Endometrium (tissue), 2 donors: ENCODE measurements at regions not wholly inside any gene's neighbourhood (a gene's known extent, or its start where the extent isn't known, plus 50 kb on each side); places are given as distances from the start of the nearest gene placed in this dataset.

Source experiments
- FAIRE-seq: peaks from 2 replicates; lab custom pipeline; 2012; peaks lifted over from hg19 to GRCh38; lab: Jason Lieb, UNC
- donor health status: control.
- donor health status: control.

DNA sequence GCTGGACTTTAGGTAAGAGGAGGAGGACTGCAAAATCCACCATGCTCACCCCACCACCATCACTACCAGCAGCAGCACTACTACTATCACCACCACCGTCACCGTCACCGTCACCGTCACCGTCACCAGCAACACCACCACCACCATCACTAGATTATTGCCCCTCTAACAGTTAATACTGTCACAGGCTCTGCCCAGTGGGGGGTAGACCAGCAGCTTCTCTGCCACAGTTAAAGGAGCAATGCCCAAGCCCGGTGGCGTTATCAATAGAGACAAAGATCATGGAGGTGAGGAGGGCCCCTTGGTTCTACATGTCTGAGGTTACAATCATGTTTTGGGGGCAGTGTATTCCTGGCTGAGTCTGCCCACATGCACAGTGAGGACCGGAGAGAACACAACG lies 184.4 kb upstream of the DYNLRB2 start:
- no peak for FAIRE-seq

DNA sequence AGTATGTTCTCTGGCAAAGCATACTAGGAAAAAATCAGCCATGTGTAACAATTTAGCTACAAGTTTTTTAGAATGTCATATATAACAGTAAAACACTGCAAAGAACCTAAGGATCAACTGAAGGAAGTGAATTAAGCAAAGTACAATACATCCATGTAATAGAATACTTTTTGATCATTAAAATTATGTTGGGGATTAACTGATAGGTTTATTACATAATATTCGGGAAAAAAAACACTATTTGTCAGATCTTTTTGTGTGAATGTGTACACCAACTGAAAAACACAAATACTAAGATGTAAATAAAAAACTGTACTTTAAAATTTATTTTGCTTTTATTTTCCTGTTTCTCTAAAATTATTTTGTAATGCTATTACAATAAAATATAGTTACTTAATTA lies 185.5 kb upstream of the DYNLRB2 start:
- no peak for FAIRE-seq

DNA sequence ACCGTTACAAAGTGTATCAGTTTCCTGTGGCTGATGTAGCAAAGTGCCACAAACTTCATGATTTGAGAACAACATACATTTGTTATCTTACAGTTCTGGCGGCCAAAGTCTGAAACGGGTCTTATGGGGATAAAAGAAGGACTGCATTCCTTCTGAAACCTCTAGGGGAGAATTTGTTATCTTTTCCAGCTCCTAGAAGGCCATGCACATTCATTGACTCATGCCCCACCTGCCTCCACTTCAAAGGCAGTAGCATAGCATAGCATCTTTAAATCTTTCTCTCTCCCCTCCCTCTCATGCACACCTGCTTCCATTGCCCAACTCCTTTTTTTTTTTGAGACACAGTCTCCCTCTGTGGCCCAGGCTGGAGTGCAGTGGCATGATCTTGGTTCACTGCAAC lies 190.7 kb upstream of the DYNLRB2 start:
- FAIRE-seq = no peak

DNA sequence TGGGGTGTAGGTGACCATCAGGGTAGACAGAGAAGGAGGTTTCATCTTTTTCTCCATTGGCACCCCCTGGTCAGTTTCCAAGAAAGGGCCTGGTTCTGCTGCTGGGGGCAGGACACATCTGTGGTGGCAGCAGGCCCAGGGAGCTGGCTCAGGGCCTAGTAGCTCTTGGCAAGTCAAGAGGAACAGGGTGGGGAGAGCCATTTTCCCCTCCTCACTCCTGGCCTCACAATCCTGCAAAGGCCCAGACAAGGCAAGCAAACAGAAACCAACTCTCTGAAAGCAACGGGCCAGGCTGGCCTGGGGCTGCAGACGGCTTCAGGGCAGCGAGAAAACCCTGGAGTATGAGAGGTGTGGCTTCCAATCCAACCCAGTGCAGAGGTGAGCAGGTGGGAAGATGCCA lies 192.9 kb upstream of the DYNLRB2 start:
- no peak for FAIRE-seq

DNA sequence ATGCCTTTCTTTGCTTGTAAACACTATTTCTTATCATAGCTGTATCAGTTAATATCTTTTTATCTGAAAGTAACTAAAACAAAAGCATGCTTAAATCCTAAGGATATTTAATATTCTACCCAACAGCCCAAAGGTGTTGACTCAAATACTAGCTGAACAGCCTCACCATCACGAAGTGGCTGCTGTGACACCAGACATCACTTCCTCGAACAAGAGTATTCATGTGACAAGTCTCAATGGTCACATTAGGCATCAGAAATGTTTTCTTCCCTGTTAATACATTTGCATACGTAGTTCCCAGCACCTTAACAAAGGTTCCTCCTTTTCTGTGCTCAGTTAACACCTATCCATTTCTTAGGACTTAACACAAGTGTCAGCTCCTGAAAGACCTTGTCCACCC lies 193.8 kb upstream of the DYNLRB2 start:
- FAIRE-seq = no peak

DNA sequence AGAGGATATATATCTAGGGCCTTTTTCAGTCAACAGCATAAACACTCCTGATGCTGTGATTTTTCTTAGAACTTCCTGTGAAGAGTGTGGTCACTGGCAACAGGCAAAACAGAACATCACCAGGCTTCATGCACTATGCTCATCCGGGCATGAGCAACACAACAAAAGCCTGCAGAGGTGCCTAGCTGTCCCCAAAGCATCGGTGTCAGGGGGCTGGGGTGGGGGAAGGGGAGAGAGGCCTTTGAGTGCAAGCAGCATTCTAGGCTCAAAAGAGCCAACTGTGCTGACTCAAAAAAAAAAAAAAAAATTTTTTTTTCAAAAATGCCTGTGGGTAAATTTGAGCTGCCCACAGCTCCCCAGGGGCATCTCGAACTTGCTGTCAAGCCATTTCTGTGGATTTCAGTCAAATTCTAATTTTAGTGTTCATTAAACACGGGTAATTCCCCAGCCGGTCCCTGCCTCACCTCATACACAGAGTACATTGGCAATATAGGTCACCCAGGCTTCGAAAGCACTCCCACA lies 194.6 kb upstream of the DYNLRB2 start:
- no peak for FAIRE-seq

DNA sequence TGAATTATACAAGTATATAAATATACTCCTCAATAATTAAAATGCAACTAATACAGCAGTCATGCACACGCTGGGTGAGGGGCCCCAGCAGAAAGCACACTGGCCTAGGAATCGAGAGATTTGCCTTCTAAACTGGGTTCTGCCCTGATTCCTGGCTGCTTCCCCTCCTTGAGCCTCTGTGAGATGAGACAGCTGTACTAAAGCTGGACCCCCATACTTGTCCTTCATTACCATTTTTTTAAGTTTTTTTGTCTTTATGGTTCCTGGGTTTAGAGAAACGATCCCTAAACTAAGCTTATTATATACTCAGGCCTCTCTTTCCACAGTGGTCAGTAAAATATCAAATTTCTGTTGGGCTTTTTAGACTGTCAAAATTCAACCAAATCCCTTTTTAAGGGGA lies 195.1 kb upstream of the DYNLRB2 start:
- FAIRE-seq = no peak

DNA sequence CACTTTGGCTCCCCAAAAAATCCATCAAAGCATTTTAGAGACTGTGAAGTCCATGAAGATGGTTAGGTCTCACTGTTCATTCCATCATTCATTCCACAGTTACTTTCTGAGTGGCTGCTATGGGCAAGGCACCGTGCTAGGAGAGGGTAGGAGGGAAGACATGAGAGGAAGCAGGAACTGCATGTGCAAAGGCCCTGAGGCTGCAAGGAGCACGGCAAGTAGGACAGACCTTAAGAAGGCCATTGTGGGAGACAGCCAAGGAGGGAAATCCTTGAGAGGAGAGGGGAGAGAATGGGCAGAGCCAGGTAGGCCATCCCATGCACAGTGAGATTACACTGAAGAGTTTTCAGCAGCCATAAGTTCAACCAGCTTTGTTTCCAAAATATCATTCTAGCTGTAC lies 196.2 kb upstream of the DYNLRB2 start:
- FAIRE-seq = no peak

DNA sequence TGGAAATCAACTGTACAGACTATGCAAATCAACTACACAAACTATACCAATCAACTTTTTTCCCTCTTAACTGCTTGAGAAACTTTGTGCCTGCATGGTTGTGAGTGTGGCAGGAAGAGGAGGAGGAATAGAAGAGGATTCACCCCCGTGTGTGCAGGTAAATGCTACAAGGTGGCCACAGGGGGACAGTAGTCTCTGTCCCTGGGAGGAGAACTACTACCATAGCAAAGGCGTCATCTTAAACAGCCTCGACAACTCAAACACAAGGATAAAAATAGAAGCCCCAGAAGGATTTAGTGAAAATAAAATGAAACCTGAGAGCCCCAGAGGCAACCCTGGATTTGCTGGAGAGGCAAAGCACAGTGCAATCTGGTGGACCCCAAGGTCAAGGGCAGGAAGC lies 199.5 kb upstream of the DYNLRB2 start:
- FAIRE-seq = no peak

DNA sequence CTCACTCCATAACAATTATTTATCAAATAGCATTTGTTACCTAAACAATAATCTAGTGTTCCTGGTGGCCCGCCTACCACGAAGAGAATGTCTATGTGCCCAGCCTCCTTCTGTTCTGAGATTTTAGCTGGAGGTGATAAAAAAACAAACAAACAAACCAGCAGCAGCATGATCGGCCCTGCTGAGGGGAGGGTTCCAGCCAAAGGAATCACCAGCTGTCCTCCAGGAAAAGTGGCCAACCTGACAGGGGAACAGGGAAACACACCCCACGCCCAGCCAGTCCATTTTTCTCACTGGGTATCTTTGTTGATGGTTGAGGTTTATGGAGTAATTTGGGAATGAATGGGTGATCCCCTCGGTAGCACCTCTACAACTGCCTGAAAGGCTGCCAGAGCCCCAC lies 203.0 kb upstream of the DYNLRB2 start:
- no peak for FAIRE-seq

DNA sequence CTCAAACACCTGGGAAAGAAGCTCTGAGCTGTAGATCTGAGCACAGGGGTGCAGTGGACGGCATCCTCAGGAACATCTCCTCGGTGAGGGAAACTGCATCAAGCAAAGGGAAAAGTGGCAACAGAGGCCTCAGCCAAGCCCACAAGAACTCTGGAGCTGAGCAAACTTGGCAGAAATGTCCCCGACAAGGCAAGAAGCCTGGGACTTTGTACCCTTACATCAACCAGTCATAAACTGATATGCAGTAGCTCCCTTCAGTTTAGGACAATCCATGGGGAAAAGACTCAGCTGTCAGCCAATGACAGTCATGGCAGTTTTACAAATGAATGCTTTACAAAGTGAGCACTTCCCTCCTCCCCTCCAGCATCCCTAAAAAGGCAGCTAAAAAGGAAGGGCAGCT lies 210.0 kb upstream of the DYNLRB2 start:
- FAIRE-seq = no peak

DNA sequence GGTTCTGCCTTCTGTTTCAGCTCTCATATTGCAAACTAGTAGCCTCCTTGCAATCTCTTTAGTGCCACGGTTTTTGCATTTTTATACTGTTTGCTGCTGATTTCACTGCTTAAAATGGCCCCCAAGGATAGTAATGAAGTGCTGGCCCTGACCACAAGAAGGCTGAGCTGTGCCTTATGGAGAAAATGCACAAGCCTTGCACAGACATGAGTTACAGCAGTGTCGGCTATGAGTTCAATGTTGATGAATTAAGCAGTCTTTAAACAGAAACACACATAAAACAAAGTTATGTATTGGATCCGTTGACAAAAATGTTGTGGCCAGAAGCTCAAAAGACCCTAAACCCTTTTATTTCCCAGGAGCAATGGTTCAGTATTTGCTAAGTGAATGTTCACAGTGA lies 210.6 kb upstream of the DYNLRB2 start:
- no peak for FAIRE-seq

DNA sequence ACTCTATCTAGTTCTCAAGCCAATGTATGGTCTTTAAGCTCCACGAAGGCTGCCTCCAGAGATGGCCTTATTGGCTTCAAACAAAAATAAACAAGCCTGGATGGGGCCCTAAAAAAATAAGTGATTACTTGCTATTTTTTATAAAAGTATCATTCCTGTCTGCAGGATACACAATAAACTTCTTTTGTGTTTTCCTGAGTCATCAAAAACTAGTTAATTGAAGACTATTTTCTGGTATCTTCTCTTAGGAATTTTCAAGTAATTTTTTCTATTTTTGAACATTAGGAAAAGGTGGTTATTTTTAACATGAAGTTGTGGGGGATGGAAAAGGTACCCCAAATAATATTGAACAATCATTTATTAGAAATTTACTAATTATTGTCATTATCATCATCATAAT lies 213.1 kb upstream of the DYNLRB2 start:
- no peak for FAIRE-seq

DNA sequence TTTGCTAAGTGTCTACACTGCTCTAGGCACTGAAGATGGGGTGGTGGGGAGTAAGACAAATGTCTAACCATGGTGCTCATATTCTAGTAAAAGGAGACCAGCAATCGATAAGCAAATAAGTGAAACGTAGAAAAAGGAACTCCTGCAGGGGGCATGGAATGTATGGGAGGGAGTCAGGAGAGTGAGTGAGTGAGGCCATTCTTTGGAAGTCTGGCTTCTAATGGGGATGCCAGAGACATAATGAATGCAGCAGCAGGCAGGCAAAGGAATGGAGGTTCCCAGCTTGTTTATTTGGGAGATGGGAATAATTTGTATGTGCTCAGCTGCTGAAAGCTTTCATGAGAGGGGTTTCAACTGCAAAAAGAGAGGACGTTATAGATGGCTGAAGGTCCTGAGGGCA lies 216.4 kb upstream of the DYNLRB2 start:
- FAIRE-seq = no peak

DNA sequence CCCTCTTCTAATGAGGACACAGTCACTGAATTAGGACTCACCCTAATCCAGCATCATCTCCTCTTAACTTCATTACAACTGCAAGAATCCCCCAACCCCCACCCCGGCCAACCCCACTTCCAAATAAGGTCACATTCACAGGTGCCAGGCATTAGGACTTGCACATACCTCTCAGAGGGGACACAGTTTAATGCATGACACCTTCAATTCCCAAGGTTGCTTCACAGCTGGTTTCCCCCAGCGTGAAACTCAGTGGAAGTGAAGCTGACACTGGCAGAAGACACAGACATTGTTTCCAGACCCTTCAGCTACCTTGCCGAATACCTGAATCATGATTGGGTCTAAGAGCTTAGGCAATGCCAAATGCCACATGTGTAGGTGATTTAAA lies 217.0 kb upstream of the DYNLRB2 start:
- no peak for FAIRE-seq

DNA sequence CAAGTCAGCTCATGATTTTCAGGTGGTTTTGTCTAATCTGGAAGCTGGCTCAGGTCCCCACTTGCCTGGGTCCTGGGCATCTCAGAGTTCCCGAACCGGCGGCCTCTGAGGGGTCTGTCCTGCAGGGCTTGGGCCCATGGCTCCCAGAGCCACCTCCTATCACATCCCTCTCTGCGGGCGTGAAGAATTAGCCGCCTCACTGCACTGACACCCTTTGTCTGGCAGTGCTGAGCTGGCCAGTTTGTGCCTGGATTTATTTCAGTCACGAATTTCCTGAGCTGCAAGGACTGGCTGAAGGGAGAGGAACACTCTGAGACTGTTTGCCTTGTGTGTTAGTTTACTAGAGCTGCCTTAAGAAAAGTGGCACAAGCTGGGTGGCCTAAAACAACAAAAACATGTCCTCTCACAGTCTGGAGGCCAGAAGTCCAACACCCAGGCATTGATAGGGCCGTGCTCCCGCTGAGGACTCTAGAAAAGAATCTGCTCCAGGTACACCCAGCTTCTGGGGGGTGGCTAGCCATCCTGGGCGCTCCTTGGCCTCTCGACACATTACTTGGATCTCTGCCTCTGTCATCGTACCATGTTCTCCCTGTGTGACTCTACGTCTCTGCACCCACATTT lies 217.5 kb upstream of the DYNLRB2 start:
- FAIRE-seq = no peak

DNA sequence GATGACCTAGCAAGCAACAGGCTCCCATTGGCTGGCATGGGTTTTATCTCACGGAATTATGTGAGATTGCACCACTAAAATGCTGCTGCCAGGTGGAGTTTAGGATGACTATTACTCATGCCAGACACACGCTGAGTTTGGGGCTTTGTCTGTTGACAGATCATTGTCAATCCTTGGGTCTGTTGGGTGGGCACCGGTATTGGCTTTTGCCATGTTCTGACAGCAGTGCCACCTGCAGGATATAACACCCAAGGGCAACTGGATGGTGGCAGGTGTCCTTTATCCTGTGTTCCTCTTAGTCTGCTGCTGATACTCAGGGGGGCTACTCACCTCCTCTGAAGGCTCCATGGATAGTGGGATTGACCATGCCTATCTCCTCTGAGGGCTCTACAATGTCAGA lies 221.6 kb upstream of the DYNLRB2 start:
- no peak for FAIRE-seq

DNA sequence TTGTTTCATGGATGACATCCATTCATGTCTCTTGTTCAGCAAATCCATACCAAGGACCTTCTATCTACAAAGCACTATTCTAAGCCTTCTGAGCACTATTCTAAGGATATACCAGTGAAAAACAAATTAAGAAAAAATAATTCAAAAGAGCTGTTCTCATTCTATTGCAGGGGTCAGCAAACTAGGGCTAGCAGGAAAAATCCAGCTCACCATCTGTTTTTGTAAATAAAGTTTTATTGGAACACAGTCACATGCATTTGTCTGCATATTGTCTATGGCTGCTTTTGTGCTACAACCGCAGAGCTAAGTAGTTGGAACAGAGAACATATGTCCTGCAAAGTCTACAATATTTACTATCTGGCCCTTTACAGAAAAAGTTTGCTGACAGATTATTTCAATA lies 222.7 kb upstream of the DYNLRB2 start:
- no peak for FAIRE-seq

DNA sequence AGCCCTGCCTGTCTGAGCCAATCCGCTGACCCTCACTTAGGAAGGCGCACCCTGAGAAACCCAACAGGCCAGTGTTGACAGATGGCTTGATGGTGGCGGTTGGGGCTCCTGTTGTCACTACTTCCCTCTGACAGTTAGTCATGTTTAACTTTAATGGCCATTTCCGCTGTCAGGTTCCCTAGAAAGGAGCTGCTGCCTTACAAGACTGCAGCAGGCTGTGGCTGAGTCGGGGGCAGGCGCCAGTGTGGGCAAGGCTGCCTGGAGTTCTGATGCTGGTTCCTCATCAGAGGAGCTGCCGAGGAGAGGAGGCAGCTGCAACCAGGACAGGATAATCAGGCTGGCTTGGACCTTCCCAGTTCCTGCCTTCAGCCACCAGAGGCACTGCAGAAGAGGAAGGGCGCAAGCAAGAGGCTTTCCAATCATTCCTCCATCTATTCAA lies 223.2 kb upstream of the DYNLRB2 start:
- no peak for FAIRE-seq

DNA sequence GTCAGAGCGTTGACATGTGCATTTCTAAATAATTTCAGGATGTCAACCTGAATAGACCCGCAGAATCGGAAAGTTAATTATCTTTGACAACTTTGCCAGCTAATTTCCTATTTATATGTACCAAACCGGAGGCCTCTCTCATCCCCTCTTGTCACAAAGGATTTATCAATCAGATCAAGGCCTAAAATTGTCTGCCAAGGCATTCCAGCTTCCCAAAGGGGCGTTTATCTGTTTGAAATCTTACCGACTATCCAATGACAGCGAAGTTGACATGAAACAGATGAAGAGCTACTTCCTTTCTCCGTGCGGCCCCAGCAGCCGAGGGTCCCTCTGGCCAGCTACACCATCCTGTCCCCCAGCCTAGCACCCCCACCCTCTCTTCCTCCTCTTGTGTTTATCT lies 223.7 kb upstream of the DYNLRB2 start:
- FAIRE-seq = no peak

DNA sequence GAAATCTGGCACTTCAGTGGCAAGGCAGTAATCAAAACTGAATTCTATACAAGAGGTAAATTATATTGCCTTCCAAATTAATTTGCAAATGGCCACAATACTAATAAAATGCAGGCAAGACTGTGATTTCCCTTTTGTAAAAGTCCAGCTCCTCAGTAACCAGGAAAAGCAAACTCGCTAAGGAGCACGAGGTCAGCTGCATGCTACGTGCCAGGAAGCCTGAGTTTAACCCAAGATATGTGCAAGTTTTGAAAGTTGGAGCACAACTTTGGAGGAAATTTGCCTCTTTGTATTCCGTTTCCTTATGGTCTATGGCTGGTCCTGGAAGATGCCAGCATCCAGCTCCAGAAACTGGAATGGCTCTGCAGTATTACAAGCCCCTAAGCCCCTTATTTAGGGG lies 226.8 kb upstream of the DYNLRB2 start:
- no peak for FAIRE-seq

DNA sequence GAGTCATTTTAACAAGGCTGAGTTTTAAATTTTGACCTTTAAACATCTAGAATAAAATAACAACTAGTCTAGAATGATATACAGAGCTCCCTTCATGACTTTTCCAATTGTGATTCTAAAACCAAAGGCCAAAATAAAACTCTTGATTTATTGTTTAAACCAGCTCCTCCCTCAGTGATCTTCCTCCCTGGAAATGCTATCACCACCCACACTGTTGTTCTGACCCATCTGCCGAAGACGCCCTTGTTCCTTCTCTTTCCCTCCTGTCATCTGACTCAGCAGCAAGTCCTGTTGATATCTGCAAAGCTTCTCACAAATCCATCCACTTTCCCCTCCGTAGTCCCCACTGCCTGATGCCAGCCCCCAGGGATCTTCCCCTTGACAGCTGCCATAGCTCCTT lies 231.6 kb upstream of the DYNLRB2 start:
- no peak for FAIRE-seq

DNA sequence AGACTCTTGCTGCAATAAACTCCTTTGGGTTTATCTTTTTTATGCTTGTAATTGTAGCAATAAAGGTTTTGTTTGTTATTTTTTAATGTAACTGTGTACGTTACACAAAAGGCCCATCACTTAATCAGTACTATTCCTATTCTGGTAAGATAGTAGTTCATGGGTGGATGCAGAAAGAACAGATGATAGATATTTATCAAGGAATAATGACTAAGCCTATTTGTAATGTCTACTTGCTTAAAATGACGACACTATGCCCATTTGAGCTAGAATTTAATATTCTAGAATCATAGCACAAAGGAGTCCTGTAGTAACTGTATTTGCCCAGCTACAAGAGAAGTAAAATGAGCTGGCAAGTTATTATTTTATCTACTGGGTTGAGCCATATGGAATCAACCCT lies 235.4 kb upstream of the DYNLRB2 start:
- FAIRE-seq = no peak

DNA sequence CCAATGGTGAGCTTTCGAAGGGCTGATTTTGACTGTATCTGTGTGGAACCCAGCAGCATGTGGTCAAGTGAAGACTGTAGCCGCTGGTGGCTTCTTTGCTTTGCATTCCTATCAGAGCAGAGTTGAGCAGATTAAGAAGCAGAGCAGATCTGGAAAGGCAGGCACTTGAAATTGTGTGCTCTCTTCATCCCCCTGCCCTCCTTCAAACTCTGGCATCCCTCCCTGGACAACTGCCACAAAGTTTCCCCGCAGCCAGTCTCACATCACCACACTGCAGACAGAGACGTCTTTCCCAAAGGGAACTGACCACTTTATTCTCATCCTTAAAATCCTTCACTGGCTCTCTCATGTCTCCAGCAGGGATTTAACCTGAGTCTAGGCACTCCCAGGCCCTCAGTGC lies 237.1 kb upstream of the DYNLRB2 start:
- FAIRE-seq = no peak

DNA sequence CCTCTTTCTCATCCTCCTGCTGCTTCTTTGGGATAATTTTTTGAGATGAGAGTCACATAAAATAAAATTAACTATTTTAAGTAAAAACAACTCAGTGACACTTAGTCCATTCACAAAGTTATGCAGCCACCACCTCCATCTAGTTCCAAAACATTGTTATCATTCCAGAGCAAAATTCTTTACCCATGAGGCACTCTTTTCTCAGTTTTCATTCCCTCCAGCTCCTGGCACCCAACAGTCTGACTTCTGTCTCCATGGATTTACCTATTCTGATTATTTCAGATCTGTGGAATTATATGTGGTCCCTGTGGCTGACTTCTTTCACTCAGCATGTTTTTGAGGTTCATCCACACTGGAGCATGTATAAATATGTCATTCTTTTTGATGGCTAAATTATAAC lies 239.9 kb upstream of the DYNLRB2 start:
- FAIRE-seq = no peak
